GM21717 (cell line): ENCODE measurements at regions not wholly inside any gene's neighbourhood (a gene's known extent, or its start where the extent isn't known, plus 50 kb on each side); places are given as distances from the start of the nearest gene placed in this dataset.

Experiments
- ATAC-seq: cut with Tn5 transposase; IDR thresholded peaks from one replicate; pipeline ENCODE4 v1.9.1; 2021; ENCODE audit warnings: mild to moderate bottlenecking, moderate library complexity; ENCODE audit not compliant: unreplicated experiment

DNA sequence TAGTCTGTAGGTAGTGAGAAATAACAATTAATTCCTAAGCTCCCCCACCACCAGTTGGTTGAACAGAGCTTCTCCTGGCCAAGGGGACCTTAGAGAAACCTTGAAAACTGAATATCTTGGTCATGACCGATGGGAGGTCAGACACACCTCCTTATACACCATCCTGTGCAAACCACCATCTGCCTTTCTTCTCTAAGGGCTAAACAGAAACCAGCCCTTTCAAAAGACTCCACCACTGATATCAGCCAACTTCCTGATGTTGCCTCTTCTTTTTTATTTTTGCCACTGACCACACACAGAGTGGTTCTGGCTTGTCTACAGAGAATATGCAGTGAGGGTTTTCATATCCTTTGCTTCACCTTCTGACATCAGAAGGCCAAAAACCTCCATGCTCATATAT is 977.7 kb upstream of the SEL1L start:
- ATAC-seq = no peak

DNA sequence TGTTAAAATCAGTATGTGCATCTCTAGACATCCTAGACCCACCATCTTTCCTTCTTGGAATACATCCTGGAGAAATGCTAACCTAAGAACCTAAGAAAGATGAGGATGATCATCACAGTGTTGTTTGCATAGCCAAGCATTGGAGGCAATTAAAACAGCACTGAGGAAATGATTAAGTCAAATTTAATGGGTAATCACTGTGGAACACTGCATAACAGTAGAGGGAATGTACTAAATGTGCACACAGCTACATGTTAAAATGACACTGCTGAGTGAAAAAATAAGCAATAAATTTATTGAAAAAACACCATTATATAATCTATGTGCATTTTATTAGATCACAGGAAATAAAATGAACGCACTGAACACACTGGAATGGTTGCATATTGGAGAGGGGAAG is 987.1 kb upstream of the SEL1L start:
- ATAC-seq = no peak

DNA sequence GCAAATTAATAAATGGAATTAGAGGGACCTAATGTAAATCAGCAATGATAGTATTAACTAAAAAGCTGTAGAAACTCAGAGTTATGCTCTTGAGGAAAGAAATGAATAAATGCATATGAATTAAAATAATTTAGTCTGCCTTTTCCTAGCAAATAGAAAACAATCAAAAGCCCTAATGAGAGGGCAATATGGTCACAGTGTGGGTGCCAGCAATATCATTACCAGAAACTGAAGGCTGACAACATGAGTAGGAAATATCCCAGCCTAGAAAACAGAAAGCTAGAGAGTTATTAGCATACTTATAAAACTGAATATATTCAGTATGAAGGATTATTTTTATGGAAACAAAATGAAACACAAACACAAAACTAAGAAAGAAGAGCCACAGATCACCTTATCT is 987.5 kb upstream of the SEL1L start:
- ATAC-seq = no peak

DNA sequence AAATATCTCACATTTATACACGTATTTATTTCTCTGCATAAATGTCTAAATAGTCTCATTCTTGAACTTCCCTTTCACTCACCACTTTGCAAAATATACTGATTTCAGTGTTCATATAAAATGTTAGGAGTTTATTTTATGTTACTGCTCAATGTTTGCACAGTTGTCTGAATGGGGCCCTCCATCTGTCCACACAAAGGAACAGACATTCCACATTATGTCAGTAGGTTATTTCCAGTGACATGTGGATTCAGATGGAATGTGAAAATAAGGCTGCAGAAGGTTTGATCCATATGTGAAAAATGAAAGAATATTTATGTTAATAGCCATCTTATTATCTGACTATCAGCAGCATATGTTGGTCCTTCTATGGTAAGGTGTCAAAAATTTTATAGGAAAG is 994.4 kb upstream of the SEL1L start:
- no peak for ATAC-seq

DNA sequence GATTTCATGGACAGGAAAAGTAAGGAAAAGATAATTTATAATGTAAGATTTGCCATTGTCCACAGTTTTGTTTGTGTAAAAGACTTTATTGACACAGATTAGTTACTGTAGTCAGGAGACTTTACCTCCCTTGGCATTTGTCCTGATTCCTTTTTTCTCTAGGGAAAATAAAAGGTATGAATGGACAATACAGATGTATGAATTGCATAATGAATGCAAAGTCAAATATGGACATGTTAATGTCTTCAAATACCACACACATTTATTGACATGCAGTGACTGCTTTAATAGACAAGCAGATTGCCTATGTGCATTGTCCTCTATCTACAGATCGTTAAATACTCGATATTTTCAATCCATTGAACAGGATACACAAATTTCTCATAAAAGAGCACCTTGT is 999.7 kb upstream of the SEL1L start:
- no peak for ATAC-seq

DNA sequence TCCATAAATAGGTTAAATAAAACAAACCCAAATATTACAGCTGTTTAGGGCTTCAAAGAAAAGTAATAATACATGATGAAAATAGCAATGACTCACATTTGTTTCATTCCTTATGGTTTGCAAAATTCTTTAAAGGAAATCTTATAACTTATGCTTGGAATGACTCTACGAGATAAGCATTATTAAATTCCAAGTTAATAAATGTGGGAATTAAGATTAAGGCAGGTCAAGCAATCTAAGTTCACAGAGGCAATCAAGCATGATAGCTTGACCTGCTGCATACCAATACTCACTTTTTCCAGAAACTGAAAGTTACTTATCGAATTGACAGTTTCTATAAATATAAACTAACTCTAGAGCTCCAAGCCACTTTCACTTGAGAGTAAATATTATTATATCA is 1002.9 kb upstream of the SEL1L start:
- no peak for ATAC-seq

DNA sequence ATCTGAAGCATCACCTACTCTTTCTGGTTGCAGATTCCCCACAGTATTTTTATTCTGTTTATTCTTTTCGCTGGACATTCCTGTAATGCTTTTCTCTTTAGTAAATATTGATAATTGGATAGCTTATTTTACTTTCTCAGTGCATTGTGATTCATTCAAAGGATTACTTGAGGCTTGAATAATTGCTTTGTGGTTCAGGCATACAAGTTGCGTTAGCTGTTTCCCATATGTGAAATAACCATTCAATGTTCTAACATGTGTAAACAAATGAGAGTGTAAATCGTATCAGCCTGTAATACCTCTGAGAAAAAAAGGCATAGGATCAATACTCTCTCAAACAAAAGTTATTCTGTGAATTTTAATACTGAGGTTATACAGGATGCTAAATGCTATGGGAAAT is 1004.2 kb upstream of the SEL1L start:
- ATAC-seq = no peak

DNA sequence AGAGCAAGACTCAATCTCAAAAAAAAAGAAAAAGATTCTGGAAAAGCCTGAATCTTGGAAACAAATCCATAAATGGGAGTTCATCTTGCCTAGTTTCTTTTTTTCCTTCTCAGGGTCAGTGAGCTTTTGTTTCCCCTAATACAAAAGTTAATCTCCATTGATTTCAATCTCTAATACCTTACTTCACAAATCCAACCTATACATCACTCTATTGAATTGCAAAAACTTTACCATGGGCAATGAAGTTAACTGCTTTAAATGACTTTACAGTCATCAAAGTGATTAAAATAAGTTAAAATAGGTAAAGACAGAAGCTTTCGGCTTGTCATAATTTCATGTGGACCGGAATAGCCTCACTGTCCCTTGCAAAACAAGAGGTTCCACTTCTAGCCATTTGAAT is 1012.7 kb upstream of the SEL1L start:
- ATAC-seq = no peak

DNA sequence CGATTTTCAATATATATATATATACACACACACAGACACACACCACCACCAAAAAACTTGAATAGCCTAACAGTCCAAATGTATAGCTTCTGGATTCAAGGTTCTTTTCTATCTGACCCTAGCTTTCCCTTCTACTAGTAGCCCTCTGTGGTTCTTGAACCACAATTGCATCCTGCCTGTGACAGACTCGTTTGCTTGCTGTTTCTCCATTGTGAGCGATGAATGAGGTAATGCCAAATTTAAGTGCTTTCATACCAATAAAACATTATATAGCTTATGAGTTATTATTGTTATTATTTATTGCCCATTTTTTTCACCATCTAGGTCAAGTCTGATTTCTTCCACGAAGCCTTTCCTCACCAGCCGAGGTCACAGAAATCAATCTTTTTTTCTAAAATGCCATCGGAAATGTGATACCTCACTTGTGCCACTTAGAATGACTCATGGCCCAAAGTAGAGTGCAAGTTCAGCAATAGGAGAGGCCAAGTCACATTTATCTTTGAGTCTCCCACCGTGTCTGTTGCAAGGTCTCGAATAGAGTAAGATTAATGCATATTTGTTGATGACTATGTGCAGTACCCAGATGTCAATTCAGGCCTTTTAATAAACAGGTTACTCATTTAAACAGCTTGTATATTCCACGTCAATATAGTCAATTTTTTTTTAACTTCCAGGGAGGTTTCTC is 1015.8 kb upstream of the SEL1L start:
- no peak for ATAC-seq

DNA sequence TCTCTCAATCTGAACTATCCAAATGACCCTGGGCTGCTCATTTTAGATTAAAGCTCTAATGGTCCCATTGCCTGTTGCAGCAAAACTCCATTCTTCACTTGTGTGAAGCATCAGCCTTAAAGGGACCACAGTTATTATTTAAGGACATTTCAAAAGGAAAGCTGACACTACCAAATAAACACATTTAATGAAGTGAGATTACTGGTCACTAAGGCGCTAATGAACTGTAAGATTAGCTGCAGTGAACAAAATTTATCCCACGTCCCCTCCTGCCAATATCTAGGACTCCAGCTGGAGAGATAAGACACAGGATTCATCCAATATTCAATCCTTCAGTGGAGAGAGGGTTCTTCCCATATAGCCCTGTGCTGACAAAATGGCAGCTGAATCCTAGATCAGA is 1029.2 kb upstream of the SEL1L start:
- ATAC-seq = no peak

DNA sequence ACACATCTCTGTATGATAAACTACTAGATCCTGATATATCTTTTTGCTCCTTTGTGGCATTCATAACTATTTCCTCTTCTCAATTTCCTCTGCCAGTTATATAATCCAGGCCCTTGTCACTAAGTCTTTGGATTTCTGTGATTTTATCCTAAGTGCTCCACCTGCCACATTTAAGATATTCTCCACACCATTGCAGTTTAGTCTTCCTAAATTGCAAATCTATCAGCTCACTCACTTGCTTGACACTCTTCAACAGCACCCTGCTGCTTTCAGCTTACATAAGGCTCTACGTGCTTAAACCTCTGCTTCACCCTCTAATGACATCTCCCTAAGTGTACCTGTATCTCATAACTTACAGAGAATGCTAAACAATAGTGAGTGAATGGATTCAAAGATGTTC is 1032.2 kb upstream of the SEL1L start:
- no peak for ATAC-seq

DNA sequence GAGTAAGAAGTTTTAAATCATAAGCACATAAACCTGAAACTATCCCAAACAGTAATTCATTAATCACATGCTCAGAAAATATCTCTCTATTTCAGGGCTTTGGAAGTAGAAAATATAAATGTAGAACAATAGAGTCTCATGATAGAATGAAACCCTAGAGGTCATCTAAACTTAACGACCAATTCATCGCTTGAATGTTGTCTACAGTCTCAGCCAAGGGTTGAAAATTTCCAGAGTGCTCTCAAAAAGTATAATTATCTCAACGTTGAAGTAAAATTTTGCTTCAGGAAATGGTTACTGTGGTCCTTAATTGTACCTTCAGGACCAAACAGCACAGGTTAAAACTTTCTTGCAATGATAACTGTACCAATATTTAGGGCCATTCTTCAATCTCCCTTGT is 1053.6 kb upstream of the SEL1L start:
- no peak for ATAC-seq

DNA sequence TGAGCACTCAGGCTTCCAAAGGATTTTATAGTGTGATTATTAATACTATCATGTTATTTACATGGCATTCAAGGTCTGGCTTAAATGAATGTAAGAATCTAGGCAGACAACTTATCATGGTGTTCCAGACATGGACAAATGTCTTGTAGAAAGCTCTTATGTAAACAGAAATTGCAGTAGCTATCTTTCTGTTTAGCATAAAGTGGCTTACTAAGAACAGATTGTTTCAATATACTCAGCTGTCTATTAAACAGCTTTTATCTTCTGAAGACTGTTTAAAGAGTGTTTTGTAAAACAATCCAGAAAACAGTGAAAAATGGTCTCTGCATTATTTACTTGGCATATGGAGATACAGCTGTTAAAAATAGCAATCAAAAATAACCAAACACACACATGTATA is 1061.8 kb upstream of the SEL1L start:
- ATAC-seq = no peak

DNA sequence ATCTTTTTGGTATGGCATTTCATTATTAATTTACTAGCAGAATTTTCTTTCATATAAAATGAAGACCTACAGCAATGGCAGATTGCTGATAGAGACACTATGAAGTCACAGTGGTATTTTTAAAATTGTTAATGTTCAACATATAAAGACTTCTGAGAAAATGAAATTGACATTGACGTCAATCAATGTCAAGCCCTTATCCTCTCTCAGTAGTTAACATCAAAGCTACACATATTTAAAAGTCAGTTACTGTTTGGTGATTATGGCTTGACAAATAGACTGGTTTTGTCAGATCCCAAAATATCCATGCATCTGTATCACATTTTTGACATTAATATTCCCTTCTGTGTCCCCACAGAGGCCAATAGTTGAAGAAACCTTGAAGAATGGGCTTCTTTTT is 1069.1 kb upstream of the SEL1L start:
- no peak for ATAC-seq

DNA sequence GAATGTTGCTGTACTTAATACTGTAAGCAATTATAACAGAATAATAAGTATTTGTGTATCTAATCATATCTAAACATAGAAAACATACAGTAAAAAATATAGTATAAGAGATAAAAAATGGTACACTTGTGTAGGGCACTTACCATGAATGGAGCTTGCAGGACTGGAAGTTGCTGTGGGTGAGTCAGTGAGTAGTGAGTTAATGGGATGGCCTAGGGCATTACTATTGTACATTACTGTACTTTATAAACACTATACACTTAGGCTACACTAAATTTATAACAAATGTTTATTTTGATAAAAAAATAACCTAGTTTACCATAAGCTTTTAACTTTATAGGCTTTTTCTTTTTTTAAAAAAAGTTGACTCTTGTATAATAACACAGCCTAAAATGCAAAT is 1071.2 kb upstream of the SEL1L start:
- no peak for ATAC-seq

DNA sequence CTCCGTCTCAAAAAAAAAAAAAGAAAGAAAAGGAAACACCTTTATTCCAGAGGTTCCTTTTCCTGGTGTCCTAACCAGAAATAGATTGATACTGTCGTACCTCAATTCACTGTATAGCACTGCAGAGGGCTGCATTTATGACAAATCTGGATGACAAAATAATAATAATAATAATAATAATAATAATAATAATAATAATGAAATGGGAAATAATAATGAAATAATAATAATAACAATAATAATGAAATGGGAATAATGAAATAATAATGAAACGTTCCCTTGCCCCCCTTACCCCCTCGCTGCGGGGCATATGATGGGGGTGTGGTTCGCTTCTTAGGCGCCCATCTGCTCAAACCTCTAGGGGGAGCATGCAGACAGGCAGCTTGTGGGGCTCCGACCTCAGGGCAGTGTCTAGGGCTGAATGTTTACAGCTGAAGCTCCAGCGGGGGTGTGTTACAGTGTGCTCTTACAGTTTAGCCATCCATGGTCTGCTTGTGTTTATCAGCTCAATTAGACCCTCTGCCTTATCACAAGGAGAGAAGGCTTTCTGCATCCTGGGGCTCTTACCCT is 1088.3 kb upstream of the SEL1L start:
- no peak for ATAC-seq

DNA sequence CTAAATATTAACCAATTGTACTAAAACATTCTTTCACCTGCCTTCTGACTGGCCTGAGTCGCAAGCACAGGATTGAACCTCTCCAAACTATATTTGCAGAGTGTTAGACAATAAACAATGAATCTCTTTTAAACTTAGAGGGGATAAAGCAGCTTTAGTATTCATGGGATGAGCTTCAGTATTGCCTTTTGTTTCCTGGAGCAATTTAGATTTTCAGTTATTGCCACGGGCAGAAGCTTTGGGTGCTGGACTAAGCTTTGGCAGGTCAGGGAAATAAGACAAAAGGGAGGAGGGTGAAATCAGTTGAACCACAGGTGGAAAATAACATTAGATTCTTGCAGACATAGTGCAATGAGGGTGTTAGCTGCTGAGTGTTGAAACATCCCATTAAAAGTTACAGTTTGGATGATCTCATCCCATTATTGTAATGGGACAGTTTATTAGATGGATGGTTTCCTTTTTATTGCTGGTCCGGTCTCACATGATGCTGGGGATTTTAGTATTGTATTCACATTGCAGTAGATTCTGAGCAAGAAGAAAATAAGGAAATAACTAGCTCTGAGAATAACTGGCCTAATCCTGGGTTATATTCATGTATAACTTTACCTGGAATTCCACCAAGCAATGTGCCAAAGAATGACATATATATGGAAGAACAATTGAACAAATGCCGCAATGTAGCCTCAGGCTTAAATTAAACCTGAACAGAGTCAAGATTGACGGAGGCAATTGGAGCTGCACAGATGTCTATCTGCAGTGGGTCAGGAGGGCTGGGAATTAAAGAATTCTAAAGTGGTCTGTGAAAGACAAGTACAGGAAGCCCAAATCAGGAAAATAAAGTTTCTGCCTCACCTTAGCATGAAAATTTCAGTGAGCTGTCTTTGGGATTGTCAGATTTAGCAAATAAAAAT is 1092.8 kb upstream of the SEL1L start:
- ATAC-seq = no peak

DNA sequence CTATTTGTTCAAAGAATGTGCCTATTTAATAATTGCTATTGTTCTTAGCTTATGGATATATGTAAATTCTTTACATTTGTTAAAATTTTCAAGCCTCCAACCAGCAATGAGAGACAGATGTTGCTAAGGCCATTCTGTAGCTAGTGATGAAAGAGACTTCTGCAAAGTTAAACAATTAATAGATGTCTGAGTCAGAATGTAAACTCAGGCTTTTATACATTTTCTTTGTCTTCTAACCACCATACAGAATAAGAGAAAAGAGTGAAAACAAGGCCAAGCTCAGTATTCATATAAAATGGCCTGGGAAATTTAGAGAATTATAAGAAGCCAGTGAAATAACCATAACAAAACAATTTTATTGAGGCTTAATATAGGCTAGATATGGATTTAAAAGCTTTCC is 1102.3 kb upstream of the SEL1L start:
- no peak for ATAC-seq

DNA sequence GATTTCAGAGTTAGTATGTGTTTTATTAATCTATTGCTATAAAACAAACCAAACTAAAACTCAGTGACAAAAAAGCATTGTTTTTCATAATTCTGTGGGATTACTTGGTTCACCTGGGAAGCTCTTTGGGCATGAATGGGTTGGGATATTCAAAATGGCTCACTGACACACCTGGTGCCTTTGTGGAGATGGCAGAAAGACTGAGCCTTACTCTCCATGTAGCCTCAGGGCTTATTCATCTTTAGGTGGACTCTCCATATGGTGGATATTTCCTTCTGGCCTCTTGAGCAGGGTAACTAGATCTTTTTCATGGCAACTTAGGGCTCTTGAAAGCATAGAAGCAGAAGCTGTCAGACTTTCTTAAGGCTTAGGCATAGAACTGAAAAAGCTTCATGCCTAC is 1102.8 kb upstream of the SEL1L start:
- no peak for ATAC-seq

DNA sequence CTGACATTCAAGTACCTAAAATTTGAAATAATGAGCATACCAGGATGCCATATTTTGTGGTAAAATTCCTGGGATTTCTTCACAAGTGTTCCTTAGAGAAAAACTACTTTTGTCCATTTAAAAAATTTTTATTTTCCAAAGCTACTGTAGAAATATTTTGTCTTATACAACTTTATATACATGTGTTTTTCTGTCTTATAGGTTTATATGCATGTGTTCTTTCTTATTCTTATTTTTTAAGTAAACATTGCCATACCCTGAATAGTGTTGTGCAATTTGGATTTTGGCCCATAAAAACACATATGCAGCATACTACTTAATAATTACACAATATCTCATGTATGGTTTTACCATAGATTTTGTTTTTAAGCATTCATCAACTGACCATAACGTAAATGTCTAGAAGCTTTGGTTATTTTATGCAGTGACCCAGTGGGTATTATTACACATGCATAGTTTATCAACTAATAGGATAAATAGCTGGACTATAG is 1107.4 kb upstream of the SEL1L start:
- no peak for ATAC-seq

DNA sequence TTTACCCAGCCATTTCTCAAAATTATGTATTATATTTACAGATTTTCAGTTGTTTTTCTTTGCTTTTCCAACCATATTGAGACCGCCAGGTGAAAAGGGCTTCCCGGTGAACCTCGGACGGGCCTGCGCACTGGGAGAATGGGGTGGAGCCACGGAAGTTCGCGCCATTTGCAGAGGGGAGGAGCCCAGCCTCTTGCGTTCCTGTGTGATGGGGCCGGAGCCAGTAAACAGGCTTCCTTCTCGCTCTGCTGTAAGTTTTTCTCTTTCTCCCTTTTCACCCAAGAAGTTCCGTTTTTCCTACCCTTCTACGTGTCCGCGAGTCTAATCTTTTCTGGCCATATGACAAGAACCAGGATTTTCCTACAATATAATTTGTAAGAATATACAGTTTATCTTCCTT is 1108.8 kb upstream of the SEL1L start:
- ATAC-seq = no peak
